ENCODE measurements at regions not wholly inside any gene's neighbourhood (a gene's known extent, or its start where the extent isn't known, plus 50 kb on each side); places are given as distances from the start of the nearest gene placed in this dataset.

DNA sequence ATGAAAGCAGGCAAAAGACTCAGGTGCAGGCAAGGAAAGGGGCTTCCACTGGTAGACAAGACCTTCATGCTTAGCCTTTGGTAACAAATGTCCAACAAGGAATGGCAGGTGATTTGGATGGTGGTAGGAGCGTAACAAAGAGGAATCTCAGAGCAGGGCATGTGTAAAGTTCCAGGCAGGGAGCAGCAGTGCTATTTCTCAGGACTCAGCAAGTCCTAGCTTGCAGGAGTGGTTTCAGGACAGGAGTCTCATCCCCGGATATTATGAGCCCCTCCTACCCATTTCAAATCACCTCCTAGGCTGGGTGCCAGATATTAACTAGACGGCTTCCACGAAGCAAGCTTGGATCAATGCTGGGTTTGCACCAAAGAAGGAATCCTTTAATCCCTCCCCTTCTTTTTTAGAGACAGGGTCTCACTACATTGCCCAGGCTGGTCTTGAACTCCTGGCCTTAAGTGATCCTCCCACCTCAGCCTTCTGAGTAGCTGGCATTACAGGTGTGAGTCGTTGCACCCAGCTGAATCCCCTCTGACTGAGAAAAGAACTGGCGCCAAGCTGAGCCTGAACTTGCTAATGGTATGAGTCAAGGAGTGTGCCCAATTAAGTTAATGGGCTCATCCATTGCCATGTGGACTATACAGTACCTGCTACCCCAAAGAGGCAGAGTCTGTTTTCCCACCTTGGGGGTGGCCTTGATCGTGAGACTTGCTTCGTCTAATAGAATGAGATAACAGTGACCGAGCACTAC is 190.3 kb downstream of the ARL4C start:
- no peak for TF ChIP-seq POLR2A (IDR thresholded peaks at IDR 0.05; ENCODE audit: low read depth, low read length)
- DNase-seq (ENCODE audit: insufficient read length, low spot score) (no peak), FAIRE-seq (no peak)

DNA sequence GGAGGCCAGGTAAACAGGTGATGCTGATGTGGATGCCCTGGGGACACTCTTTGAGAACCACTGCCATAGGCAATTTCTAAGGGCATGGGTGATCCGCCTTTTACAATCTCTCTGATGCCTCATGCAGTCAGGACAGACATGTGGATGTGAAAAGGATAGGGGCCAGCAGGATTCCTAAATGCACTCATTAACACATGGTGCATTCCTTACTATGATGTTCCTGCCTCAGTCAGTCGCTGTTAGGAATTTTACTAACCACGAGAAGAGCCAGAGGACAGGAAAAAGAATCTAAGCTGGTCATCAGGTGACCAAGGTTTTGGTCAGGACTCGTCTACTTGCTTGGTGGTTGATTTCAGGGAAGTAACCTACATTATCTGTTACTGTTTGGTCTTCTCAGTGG is 191.0 kb downstream of the ARL4C start:
- TF ChIP-seq POLR2A (IDR thresholded peaks at IDR 0.05; ENCODE audit: low read depth, low read length) = no peak
- no peak for DNase-seq (ENCODE audit: insufficient read length, low spot score)

DNA sequence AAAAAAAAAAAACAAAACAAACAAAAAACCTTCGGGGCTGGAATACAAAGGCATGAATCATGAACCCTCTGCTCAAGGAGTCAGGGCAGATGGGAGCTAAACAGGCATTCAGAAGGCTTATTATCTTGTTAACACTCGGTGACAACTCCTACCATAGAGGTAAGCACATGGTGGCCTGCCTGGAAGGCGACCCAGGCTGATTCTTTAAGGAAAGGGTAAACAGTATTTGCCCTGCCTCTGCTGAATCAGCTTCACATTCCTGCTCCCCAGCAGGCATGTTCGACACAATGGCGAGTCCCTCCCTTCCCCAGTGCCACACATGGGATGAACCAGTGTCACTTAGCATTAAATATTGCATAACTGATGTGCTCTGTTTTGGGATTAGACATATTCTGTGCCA is 191.9 kb downstream of the ARL4C start:
- no peak for FAIRE-seq
- DNase-seq (ENCODE audit: insufficient read length, low spot score) = no peak
- no peak for TF ChIP-seq POLR2A (IDR thresholded peaks at IDR 0.05; ENCODE audit: low read depth, low read length)

More for the DNA sequence above, 191.0 kb downstream of the ARL4C start:
- no peak for FAIRE-seq

DNA sequence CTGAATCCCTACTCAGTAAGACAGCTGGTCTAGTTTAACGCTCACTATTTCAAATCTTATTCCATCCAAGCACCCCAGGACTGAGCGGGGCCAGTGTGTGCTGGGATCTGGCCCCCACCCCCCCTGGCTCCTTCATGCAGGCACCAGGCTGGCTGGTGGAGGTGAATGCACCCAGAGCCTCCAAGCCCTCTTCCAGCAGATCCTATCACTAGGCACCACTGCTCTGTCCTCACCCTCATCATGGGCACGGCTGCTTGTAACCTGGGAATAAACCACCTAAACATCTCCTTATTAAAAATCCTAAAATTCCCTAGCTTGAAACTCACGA is 194.3 kb downstream of the ARL4C start:
- no peak for FAIRE-seq
- no peak for TF ChIP-seq POLR2A (IDR thresholded peaks at IDR 0.05; ENCODE audit: low read depth, low read length)
- DNase-seq (ENCODE audit: insufficient read length, low spot score) = no peak

DNA sequence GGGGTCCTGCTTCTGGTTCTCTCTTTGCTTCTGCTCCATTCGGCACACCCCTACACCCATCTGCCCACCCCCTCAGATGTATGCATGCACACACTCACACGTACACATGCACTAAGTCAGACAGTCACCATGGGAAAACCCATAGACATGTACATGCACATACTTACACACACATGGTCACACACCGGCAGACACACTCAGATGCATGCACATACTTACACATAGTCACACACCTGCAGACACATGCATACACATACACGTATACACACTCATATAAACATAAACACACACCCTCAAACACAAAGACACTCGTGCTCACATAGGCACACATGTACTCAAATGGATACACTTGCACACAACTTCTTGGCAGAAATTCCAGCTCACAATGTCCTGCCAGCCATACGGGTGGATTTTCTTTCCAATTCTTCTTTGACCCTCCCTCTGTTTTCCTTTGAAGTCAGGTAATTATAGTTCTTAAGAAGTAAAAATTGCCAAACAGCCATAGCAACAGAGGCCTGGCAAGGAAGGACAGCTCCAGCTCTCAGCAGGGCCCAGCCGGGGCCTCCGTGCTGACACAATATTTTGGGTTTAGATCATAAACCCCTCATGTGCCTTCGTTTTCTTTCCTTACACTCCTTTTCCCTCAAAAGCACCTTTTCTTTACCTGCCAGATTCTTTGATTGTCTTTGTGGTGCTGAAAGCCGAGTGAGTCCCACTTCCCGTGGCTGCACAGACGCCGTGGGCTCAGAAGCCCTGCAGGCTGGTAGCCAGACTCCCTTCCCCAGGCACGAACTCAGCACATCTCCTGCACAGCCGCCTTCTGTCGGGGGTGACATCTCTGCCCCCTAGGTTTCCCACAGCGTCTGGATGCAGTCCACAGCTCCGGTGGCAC is 195.7 kb downstream of the ARL4C start:
- DNase-seq (ENCODE audit: insufficient read length, low spot score) (no peak), FAIRE-seq (no peak)
- no peak for TF ChIP-seq POLR2A (IDR thresholded peaks at IDR 0.05; ENCODE audit: low read depth, low read length)

DNA sequence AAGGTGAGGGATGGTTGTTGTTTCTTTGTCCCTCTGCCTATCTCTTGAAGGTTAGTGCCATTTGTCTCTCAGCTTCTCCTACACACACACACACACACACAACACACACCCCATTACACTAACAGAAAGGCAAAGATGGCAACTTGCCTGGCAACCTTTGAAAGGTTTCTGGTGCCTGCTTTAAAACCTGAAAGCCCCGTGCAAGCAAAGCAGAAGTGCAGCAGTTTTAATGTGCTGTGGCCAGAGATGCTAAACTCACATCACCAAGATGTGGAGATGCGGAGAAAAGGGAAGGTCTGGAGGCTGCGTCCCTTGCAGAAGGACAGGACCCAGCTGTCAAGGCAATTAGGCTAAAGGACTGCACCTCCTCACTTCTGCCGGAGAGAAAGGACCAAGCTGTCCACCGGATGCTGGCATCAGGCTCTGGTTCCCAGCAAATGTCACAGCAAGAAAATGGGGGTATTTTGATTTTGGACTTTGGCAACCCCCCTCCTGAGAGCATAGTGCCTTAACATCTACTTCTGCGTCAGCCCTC is 196.4 kb downstream of the ARL4C start:
- no peak for TF ChIP-seq POLR2A (IDR thresholded peaks at IDR 0.05; ENCODE audit: low read depth, low read length)
- DNase-seq (ENCODE audit: insufficient read length, low spot score) = no peak
- FAIRE-seq = no peak

DNA sequence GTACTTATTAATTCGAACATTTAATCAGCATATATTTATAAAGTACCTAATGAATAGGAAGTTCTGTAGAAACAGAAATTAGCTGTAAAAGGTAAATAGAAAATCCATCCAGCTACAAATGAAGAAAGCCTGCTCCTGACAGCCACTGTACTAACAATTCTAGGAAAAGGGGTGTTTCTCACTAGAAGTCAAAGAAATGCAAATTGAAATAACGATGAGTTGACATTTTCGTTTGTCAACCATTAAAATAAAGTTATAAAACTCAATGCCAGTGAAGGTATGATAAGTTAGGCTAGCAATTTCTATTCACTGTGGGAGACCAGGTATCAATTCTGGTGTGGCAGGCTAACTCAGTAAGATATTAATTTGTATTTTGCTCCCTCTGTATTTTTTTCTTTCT is 198.0 kb downstream of the ARL4C start:
- DNase-seq (ENCODE audit: insufficient read length, low spot score) = no peak
- FAIRE-seq = no peak
- no peak for TF ChIP-seq POLR2A (IDR thresholded peaks at IDR 0.05; ENCODE audit: low read depth, low read length)

DNA sequence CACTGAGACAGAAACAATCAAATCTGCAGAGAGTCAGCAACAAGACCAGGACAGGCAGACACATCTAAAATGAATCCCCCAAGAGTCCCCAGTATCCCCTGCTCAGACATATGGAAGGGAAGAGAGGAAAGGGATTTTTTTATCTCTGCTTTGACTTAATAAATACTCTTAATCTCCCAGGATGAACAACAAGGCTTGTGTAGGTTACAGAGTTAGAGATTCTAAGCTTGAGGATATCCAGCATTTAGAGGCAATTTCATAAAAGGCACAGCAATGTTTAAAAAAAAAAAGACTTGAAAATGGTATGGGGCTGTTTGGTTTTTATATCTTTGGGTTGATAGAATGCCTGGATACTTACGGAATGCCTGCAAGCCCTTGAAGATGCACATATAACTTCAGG is 199.9 kb downstream of the ARL4C start:
- DNase-seq (ENCODE audit: insufficient read length, low spot score) (no peak), FAIRE-seq (no peak)
- no peak for TF ChIP-seq POLR2A (IDR thresholded peaks at IDR 0.05; ENCODE audit: low read depth, low read length)

DNA sequence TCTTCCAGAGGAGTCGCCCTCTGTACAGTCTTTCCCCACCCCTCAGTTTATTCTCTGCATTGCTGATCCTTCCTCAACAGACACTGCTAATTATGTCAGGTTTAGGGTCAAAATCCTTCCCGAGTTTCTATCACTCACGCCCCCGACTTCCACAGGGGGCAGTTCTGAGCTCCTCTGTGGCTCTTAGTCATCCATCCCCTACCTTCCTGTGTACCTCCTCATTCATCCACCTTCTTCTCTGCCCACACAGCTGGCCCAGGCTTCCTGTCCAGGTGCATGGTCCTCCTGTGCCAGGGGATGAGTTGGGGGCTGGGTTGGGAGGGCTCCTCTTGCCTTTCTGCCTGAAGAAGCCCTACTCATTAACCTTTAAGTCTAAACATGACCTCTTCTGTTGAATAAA is 202.9 kb downstream of the ARL4C start:
- FAIRE-seq (no peak), DNase-seq (ENCODE audit: insufficient read length, low spot score) (no peak)
- TF ChIP-seq POLR2A (IDR thresholded peaks at IDR 0.05; ENCODE audit: low read depth, low read length) = no peak

DNA sequence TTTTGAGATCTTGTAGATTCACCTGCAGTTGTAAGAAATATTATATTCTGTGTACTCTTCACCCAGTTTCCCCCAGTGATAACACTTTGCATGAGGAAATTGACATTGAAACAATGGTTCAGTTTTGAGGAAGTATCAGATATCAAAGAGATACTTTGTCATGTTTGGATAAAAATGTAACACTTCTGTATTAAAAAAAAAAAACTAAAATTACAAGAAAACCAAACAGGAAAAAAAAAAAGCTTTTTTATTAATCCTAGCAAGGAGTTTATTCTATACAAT is 204.0 kb downstream of the ARL4C start:
- no peak for TF ChIP-seq POLR2A (IDR thresholded peaks at IDR 0.05; ENCODE audit: low read depth, low read length)
- DNase-seq (ENCODE audit: insufficient read length, low spot score) = no peak
- no peak for FAIRE-seq

DNA sequence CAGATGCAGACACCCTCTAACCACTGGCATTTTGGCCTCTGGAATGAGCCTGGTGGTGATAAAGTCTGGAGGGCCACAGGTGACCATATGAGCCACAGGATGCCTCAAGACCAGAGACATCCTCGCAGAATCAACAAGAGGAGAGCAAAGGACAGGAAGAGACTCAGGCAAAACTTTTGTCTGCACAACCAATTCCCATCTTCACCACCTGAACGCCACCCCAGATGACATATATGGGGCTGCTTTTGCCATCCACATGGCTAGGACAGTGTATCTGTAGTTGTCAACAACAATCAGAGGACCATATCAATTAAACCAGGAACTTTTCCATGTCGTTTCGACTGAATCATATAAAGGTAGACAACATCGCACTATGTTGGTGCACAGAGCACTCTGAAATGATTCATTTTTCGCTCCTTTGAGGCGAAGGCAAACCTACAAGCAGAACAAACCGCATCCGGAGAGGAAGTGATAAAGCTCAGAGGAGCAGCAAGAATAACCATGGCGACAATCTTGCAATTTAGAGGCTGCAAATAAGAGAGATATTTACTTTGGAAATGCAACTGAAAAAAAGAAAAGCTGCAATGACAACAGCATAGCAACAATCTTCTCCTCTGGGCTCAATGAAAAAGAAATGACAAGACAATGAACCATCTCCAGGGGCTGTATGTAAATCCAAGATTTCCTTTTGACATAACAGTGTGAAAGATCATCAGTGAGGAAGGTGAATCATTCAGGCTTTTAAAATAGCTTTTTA is 204.5 kb downstream of the ARL4C start:
- FAIRE-seq = peak; percentile 50
- DNase-seq (ENCODE audit: insufficient read length, low spot score) = no peak
- TF ChIP-seq POLR2A (IDR thresholded peaks at IDR 0.05; ENCODE audit: low read depth, low read length) = no peak

DNA sequence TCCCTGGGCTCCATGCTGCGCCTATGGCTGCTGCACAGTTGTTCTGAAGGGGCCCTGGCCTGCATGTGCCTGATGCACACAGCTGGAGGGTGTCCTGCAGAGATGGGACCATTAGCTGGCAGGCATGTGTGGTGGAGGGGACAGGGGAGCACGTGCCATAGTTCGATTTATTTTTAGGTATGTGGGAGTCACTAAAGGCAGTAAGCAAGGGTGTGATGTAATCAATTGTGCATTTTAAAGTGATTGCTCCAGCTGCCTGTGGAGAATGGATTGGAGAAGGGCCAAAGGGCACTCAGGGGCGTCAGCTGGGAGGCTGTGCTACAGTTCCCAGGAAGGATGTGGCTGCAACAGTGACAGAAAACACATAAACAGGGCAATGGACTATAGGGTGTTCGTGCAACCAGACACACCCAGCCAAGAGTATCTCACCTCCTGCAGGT is 205.1 kb downstream of the ARL4C start:
- TF ChIP-seq POLR2A (IDR thresholded peaks at IDR 0.05; ENCODE audit: low read depth, low read length) = no peak
- FAIRE-seq (peak; percentile 67), DNase-seq (ENCODE audit: insufficient read length, low spot score) (no peak)

DNA sequence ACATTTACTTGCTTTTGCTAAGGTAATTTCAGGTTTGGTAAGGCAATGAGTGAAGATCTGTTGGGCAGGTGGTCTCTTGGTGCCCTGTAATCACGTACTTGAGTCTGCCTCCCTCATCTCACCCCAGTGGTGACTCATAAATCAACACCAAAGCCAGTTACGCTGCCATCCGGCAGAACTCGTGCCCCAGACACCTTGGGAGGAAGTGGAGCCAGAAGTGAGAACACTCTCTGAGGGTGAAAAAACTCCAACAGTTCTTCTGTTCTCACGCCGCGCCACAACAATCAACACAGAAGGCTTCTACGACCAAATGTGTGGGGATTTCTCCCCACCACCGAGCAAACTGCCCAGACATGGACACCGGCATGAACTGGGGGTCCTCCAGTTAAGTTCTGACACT is 206.2 kb downstream of the ARL4C start:
- no peak for TF ChIP-seq POLR2A (IDR thresholded peaks at IDR 0.05; ENCODE audit: low read depth, low read length)
- no peak for FAIRE-seq
- DNase-seq (ENCODE audit: insufficient read length, low spot score) = no peak

All from H54 (cell line).